GM12878 (cell line): ENCODE measurements at regions not wholly inside any gene's neighbourhood (a gene's known extent, or its start where the extent isn't known, plus 50 kb on each side); places are given as distances from the start of the nearest gene placed in this dataset.

ENCODE experiments used
- CHD1 ChIP-seq: IDR thresholded peaks from 2 replicates; pipeline ENCODE4 v1.6.1; 2012; ENCODE audit warnings: low read depth, low read length, improper control_type of control experiment
- EP300 ChIP-seq, 2 experiments: fragments of 150-350 bp in 1 of 2; IDR thresholded peaks; 2 replicates each; pipeline ENCODE4 v1.6.1; 2011 to 2012; ENCODE audit warnings: low read depth in 2 of 2, low read length in 2 of 2, borderline replicate concordance in 1 of 2, improper control_type of control experiment in 1 of 2, inconsistent platforms in 1 of 2; ENCODE audit not compliant: control insufficient read depth in 1 of 2
- HDAC2 ChIP-seq: fragments of 200-600 bp; sonication (generic); IDR thresholded peaks from 2 replicates; pipeline ENCODE4 v1.6.1; 2017
- JUND ChIP-seq: IDR thresholded peaks from 2 replicates; pipeline ENCODE4 v1.6.1; 2012; ENCODE audit warnings: low read depth, mild to moderate bottlenecking, low read length, improper control_type of control experiment, moderate library complexity
- MTA3 ChIP-seq: IDR thresholded peaks from 2 replicates; pipeline ENCODE4 v1.6.1; 2012; ENCODE audit warnings: low read length, inconsistent platforms, borderline replicate concordance
- PML ChIP-seq: IDR thresholded peaks from 2 replicates; pipeline ENCODE4 v1.6.1; 2012; ENCODE audit warnings: low read length, inconsistent platforms
- RAD51 ChIP-seq: fragments of 450-650 bp; IDR thresholded peaks from 2 replicates; pipeline ENCODE4 v1.6.1; 2016; ENCODE audit warnings: moderate library complexity, mild to moderate bottlenecking, inconsistent platforms
- RB1 ChIP-seq: fragments of 450-650 bp; formaldehyde crosslinking; IDR thresholded peaks from 2 replicates; pipeline ENCODE4 v1.6.1; 2017; ENCODE audit warnings: mild to moderate bottlenecking, borderline replicate concordance
- YBX1 ChIP-seq: fragments of 450-650 bp; IDR thresholded peaks from 2 replicates; pipeline ENCODE4 v1.6.1; 2016; ENCODE audit warnings: antibody characterized with exemption
- ZSCAN29 ChIP-seq: fragments of 450-650 bp; IDR thresholded peaks from 2 replicates; pipeline ENCODE4 v1.6.1; 2017; ENCODE audit warnings: mild to moderate bottlenecking, moderate library complexity
- TF ChIP-seq, protein P1 (sequence below): fragments of 150-350 bp; IDR thresholded peaks from 2 replicates; pipeline ENCODE4 v1.6.1; 2016; ENCODE audit warnings: low read depth, low read length
- TF ChIP-seq, protein P2 (sequence below): fragments of 450-650 bp; IDR thresholded peaks from 2 replicates; pipeline ENCODE4 v1.6.1; 2016; ENCODE audit warnings: mild to moderate bottlenecking
- TF ChIP-seq, protein P3 (sequence below): fragments of 450-650 bp; IDR thresholded peaks from 2 replicates; pipeline ENCODE4 v1.6.1; 2017; ENCODE audit warnings: borderline replicate concordance

DNA sequence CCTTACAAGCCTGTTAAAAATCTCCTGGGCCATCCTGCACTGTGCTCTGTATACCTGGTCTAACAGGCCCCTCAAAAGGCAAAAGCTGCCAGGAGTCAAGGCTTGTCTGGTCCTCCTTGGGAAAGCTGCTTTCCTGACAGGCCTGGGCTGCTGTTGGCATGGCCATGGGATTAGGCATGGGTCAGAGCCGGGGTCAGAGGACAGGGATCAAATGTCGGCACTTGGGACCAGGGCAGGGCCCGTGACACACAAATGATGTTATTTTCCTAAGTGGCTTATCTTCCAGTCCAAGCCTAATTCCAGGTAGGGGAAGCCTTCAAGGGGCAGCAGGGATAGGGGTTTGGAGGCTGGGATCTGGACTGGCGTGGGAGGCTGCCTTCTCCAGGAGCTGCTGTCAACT, 191.5 kb upstream of the GPR26 start (continued):
- TF ChIP-seq, protein P1, sequence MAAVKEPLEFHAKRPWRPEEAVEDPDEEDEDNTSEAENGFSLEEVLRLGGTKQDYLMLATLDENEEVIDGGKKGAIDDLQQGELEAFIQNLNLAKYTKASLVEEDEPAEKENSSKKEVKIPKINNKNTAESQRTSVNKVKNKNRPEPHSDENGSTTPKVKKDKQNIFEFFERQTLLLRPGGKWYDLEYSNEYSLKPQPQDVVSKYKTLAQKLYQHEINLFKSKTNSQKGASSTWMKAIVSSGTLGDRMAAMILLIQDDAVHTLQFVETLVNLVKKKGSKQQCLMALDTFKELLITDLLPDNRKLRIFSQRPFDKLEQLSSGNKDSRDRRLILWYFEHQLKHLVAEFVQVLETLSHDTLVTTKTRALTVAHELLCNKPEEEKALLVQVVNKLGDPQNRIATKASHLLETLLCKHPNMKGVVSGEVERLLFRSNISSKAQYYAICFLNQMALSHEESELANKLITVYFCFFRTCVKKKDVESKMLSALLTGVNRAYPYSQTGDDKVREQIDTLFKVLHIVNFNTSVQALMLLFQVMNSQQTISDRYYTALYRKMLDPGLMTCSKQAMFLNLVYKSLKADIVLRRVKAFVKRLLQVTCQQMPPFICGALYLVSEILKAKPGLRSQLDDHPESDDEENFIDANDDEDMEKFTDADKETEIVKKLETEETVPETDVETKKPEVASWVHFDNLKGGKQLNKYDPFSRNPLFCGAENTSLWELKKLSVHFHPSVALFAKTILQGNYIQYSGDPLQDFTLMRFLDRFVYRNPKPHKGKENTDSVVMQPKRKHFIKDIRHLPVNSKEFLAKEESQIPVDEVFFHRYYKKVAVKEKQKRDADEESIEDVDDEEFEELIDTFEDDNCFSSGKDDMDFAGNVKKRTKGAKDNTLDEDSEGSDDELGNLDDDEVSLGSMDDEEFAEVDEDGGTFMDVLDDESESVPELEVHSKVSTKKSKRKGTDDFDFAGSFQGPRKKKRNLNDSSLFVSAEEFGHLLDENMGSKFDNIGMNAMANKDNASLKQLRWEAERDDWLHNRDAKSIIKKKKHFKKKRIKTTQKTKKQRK: no peak
- TF ChIP-seq PML: no peak
- TF ChIP-seq, protein P2, sequence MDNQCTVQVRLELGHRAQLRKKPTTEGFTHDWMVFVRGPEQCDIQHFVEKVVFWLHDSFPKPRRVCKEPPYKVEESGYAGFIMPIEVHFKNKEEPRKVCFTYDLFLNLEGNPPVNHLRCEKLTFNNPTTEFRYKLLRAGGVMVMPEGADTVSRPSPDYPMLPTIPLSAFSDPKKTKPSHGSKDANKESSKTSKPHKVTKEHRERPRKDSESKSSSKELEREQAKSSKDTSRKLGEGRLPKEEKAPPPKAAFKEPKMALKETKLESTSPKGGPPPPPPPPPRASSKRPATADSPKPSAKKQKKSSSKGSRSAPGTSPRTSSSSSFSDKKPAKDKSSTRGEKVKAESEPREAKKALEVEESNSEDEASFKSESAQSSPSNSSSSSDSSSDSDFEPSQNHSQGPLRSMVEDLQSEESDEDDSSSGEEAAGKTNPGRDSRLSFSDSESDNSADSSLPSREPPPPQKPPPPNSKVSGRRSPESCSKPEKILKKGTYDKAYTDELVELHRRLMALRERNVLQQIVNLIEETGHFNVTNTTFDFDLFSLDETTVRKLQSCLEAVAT: no peak
- TF ChIP-seq CHD1: no peak
- TF ChIP-seq RAD51: no peak
- TF ChIP-seq RB1: no peak
- no peak for TF ChIP-seq EP300 (IDR thresholded peaks at IDR 0.05; ENCODE audit: borderline replicate concordance in 1 of 2, control insufficient read depth in 1 of 2, low read depth in 2 of 2, low read length in 2 of 2)
- TF ChIP-seq JUND: no peak
- no peak for TF ChIP-seq MTA3
- no peak for TF ChIP-seq ZSCAN29
- TF ChIP-seq HDAC2: no peak
- TF ChIP-seq, protein P3, sequence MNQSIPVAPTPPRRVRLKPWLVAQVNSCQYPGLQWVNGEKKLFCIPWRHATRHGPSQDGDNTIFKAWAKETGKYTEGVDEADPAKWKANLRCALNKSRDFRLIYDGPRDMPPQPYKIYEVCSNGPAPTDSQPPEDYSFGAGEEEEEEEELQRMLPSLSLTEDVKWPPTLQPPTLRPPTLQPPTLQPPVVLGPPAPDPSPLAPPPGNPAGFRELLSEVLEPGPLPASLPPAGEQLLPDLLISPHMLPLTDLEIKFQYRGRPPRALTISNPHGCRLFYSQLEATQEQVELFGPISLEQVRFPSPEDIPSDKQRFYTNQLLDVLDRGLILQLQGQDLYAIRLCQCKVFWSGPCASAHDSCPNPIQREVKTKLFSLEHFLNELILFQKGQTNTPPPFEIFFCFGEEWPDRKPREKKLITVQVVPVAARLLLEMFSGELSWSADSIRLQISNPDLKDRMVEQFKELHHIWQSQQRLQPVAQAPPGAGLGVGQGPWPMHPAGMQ: no peak
- no peak for TF ChIP-seq YBX1
